ENCODE measurements at regions not wholly inside any gene's neighbourhood (a gene's known extent, or its start where the extent isn't known, plus 50 kb on each side); places are given as distances from the start of the nearest gene placed in this dataset.

GRCh38 chr1:106787520-106787919 lies 269.0 kb upstream of the PRMT6 start:
- DNase-seq (ENCODE audit: low spot score in 2 of 2), result no peak
- Histone ChIP-seq H3K36me3 (replicated peaks) (no peaks in the 10 kb centered on the region), H3K9me3 (no peaks in the 10 kb centered on the region), H3K4me1 (no peaks in the 10 kb centered on the region), H3K27me3 (ENCODE audit: low read depth) (no peaks in the 10 kb centered on the region), H3K4me3 (no peak overlapping the region)
- in situ Hi-C loops (cut with MboI; ENCODE audit: low sequenced_read_pairs), result no loop called here

GRCh38 chr1:106789686-106790085 lies 266.8 kb upstream of the PRMT6 start:
- in situ Hi-C loops (cut with MboI; ENCODE audit: low sequenced_read_pairs), result no loop called here
- DNase-seq (ENCODE audit: low spot score in 2 of 2), result no peak
- Histone ChIP-seq H3K4me1 (no peaks in the 10 kb centered on the region), H3K4me3 (no peak overlapping the region), H3K36me3 (replicated peaks) (no peaks in the 10 kb centered on the region), H3K9me3 (no peaks in the 10 kb centered on the region), H3K27me3 (ENCODE audit: low read depth) (no peaks in the 10 kb centered on the region)

GRCh38 chr1:106791041-106791440 lies 265.4 kb upstream of the PRMT6 start:
- H3K4me3 ChIP-seq, result no peak overlapping the region
- H3K4me1 ChIP-seq, result no peaks in the 10 kb centered on the region
- no peaks in the 10 kb centered on the region for H3K27me3 ChIP-seq (ENCODE audit: low read depth)
- in situ Hi-C loops (cut with MboI; ENCODE audit: low sequenced_read_pairs), result no loop called here
- DNase-seq (ENCODE audit: low spot score in 2 of 2), result no peak
- no peaks in the 10 kb centered on the region for H3K36me3 ChIP-seq (replicated peaks)
- no peaks in the 10 kb centered on the region for H3K9me3 ChIP-seq

DNA sequence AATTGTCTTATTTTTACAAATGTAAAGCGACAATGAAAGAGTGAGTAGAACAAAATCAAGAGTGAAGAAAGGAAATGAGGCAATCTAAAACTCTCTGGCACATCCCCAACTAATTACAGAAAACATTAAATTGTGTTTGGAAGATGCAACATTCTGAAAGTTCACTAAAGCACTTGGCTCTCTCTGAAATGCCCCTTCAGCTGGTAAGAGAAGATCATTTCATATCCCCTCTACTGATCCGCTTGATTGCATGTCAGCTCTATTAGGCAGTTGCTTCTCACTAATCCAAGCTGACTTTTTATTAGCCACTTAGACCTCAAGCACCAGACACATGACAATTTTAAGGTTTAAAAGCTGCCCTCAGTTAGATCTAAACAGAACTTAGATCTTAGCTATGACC lies 262.8 kb upstream of the PRMT6 start:
- H3K27me3 ChIP-seq (ENCODE audit: low read depth), result no peaks in the 10 kb centered on the region
- no peak for DNase-seq (ENCODE audit: low spot score in 2 of 2)
- in situ Hi-C loops (cut with MboI; ENCODE audit: low sequenced_read_pairs), result no loop called here

GRCh38 chr1:106798991-106799390 lies 257.5 kb upstream of the PRMT6 start:
- in situ Hi-C loops (cut with MboI; ENCODE audit: low sequenced_read_pairs), result no loop called here
- Histone ChIP-seq H3K36me3 (replicated peaks) (no peaks in the 10 kb centered on the region), H3K27me3 (ENCODE audit: low read depth) (no peaks in the 10 kb centered on the region), H3K4me3 (no peak overlapping the region), H3K4me1 (no peaks in the 10 kb centered on the region), H3K9me3 (no peaks in the 10 kb centered on the region)
- no peak for DNase-seq (ENCODE audit: low spot score in 2 of 2)

More for the DNA sequence above, 262.8 kb upstream of the PRMT6 start:
- Histone ChIP-seq H3K9me3 (no peaks in the 10 kb centered on the region), H3K4me1 (no peaks in the 10 kb centered on the region), H3K4me3 (no peak overlapping the region), H3K36me3 (replicated peaks) (no peaks in the 10 kb centered on the region)

DNA sequence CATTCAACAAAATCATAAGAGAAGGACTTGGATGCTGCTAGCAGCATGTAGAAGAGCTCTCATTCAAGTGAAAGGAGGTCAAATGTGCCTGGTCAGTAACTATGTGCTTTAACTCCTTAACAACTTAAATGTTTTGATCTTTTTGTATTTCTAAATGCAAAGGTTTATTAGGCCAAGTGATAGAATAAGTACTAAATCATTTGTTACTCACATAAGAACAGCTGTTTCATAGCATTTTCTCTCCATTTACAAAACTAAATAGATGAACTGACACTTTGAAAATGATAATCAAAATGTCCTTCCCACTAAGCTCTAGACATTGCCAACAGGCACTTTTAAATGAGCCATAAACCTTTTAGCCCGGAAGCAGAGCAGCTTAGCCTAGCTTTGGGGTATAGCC lies 254.3 kb upstream of the PRMT6 start:
- no peaks in the 10 kb centered on the region for H3K4me1 ChIP-seq
- in situ Hi-C loops (cut with MboI; ENCODE audit: low sequenced_read_pairs), result no loop called here
- H3K27me3 ChIP-seq (ENCODE audit: low read depth), result no peaks in the 10 kb centered on the region
- H3K9me3 ChIP-seq, result no peaks in the 10 kb centered on the region
- H3K4me3 ChIP-seq, result no peak overlapping the region
- H3K36me3 ChIP-seq (replicated peaks), result no peaks in the 10 kb centered on the region
- no peak for DNase-seq (ENCODE audit: low spot score in 2 of 2)

DNA sequence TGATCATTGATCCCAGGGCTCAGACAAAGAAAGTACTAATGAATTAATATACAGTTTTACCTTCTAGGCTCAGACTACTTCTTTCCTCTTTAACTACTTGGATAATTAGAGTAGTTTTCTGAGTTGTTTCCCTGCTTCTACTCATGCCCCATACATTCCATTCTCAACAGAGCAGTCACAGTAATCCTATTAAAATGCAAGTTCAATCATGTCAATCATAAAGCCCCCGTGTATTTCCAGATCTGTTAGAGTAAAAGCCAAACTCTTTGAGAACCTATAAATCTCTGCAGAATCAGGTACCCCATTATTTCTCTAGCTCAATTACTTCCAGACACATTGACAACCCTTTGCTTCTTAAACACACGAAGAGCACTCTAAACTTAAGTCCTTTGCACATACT lies 242.1 kb upstream of the PRMT6 start:
- Histone ChIP-seq H3K36me3 (replicated peaks) (no peaks in the 10 kb centered on the region), H3K4me3 (no peak overlapping the region), H3K27me3 (ENCODE audit: low read depth) (no peaks in the 10 kb centered on the region), H3K9me3 (no peaks in the 10 kb centered on the region), H3K4me1 (no peaks in the 10 kb centered on the region)
- DNase-seq (ENCODE audit: low spot score in 2 of 2), result no peak
- in situ Hi-C loops (cut with MboI; ENCODE audit: low sequenced_read_pairs), result no loop called here

GRCh38 chr1:106817575-106817974 lies 238.9 kb upstream of the PRMT6 start:
- no peaks in the 10 kb centered on the region for H3K27me3 ChIP-seq (ENCODE audit: low read depth)
- H3K4me1 ChIP-seq, result no peaks in the 10 kb centered on the region
- DNase-seq (ENCODE audit: low spot score in 2 of 2), result no peak
- no peak overlapping the region for H3K4me3 ChIP-seq
- in situ Hi-C loops (cut with MboI; ENCODE audit: low sequenced_read_pairs), result no loop called here
- H3K36me3 ChIP-seq (replicated peaks), result no peaks in the 10 kb centered on the region
- no peaks in the 10 kb centered on the region for H3K9me3 ChIP-seq

DNA sequence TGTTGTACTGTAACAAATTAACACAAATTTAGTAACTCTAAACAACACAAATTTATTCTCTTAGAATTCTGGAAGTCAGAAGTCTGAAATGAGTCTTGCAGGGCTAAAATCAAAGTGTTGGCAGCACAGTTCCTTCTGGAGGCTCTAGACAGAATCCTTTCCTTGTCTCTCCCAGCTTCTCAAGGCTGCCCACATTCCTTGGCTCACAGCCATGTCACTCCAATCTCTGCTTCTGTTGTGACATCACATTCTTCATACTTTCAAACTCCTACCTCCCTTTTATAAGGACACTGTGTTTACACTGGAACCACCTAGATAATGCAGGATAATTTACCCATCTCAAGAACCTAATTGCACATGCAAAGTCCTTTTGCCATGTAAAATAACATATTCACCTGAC lies 225.0 kb upstream of the PRMT6 start:
- in situ Hi-C loops (cut with MboI; ENCODE audit: low sequenced_read_pairs), result no loop called here
- no peaks in the 10 kb centered on the region for H3K4me1 ChIP-seq
- no peaks in the 10 kb centered on the region for H3K27me3 ChIP-seq (ENCODE audit: low read depth)
- H3K36me3 ChIP-seq (replicated peaks), result no peaks in the 10 kb centered on the region
- DNase-seq (ENCODE audit: low spot score in 2 of 2), result no peak
- no peak overlapping the region for H3K4me3 ChIP-seq
- H3K9me3 ChIP-seq, result no peaks in the 10 kb centered on the region

DNA sequence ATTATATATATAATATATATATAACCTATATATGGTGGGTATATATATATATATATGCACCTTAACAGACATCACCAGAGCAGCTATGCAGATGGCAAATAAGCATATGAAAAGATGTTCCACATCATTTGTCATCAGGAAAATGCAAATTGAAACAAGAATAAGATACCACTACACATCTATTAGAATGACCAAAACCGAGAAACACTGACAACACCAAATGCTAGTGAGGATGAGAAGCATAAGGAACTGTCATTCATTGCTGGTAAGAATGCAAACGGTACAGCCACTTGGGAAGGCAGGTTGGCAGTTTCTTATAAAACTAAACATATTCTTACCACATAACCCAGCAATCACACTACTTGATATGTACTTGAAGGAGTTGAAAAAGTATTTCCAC lies 219.8 kb upstream of the PRMT6 start:
- Histone ChIP-seq H3K9me3 (no peaks in the 10 kb centered on the region), H3K4me1 (no peaks in the 10 kb centered on the region), H3K36me3 (replicated peaks) (no peaks in the 10 kb centered on the region), H3K27me3 (ENCODE audit: low read depth) (no peaks in the 10 kb centered on the region), H3K4me3 (no peak overlapping the region)
- no peak for DNase-seq (ENCODE audit: low spot score in 2 of 2)
- in situ Hi-C loops (cut with MboI; ENCODE audit: low sequenced_read_pairs), result no loop called here

GRCh38 chr1:106843518-106843917 lies 213.0 kb upstream of the PRMT6 start:
- Histone ChIP-seq H3K4me1 (no peaks in the 10 kb centered on the region), H3K36me3 (replicated peaks) (no peaks in the 10 kb centered on the region), H3K27me3 (ENCODE audit: low read depth) (no peaks in the 10 kb centered on the region), H3K4me3 (no peak overlapping the region), H3K9me3 (peaks cover 3% of the 10 kb centered on the region; the same call in 1 of the 2 replicates)
- no peak for DNase-seq (ENCODE audit: low spot score in 2 of 2)
- in situ Hi-C loops (cut with MboI; ENCODE audit: low sequenced_read_pairs), result no loop called here

DNA sequence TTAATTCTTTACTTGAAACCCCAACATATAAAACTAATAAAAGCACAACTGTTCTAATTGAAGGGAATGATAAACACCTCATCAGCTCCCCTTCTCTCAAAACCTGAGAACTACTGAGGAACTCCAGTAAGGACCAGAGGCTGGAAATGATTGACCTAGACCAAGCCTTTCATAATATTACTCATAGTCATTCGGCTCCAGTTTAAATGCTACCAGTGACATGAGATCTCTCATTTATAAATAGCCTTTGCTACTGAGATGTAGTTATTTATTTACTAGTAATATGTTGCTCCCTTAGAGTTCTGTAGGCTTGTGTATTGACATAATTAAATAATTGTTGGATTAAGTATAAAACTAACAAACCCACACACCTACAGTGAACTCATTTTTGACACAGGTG lies 209.8 kb upstream of the PRMT6 start:
- no peak overlapping the region for H3K4me3 ChIP-seq

GRCh38 chr1:106861110-106861509 lies 195.4 kb upstream of the PRMT6 start:
- Histone ChIP-seq H3K9me3 (no peaks in the 10 kb centered on the region), H3K4me3 (no peak overlapping the region), H3K36me3 (replicated peaks) (no peaks in the 10 kb centered on the region), H3K27me3 (ENCODE audit: low read depth) (no peaks in the 10 kb centered on the region), H3K4me1 (no peaks in the 10 kb centered on the region)
- in situ Hi-C loops (cut with MboI; ENCODE audit: low sequenced_read_pairs), result no loop called here
- DNase-seq (ENCODE audit: low spot score in 2 of 2), result no peak

More for the DNA sequence above, 209.8 kb upstream of the PRMT6 start:
- peaks cover 3% of the 10 kb centered on the region; the same call in 1 of the 2 replicates for H3K9me3 ChIP-seq
- no peaks in the 10 kb centered on the region for H3K4me1 ChIP-seq
- no peaks in the 10 kb centered on the region for H3K36me3 ChIP-seq (replicated peaks)
- in situ Hi-C loops (cut with MboI; ENCODE audit: low sequenced_read_pairs), result no loop called here
- H3K27me3 ChIP-seq (ENCODE audit: low read depth), result no peaks in the 10 kb centered on the region
- DNase-seq (ENCODE audit: low spot score in 2 of 2), result no peak

- no peak for DNase-seq (ENCODE audit: low spot score in 2 of 2)
- Histone ChIP-seq H3K4me1 (no peaks in the 10 kb centered on the region), H3K4me3 (no peak overlapping the region), H3K27me3 (ENCODE audit: low read depth) (no peaks in the 10 kb centered on the region), H3K36me3 (replicated peaks) (no peaks in the 10 kb centered on the region), H3K9me3 (no peaks in the 10 kb centered on the region)
- in situ Hi-C loops (cut with MboI; ENCODE audit: low sequenced_read_pairs), result no loop called here
Measured at GRCh38 chr1:106868828-106869227, 187.6 kb upstream of the PRMT6 start.

DNA sequence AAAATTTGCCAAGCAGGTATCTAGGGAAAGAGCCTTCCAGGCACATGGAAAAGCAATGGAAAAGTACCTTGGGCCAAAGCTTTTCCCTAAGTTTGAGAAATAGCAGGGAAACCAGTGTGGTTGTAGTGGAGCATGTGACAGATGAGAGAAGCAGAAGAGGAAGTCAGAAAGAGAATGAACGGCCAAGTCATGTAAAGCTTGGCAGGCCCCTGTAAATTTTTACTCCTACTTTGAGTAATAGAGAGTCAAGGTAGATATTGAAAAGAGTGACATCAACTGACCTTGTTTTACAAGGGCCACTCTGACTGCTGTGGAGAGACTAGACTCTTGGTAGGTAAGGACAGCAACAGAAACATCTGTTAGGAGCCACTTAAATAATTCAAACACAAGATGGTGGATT lies 180.9 kb upstream of the PRMT6 start:
- H3K27me3 ChIP-seq (ENCODE audit: low read depth), result no peaks in the 10 kb centered on the region
- in situ Hi-C loops (cut with MboI; ENCODE audit: low sequenced_read_pairs), result no loop called here
- DNase-seq (ENCODE audit: low spot score in 2 of 2), result no peak
- no peaks in the 10 kb centered on the region for H3K4me1 ChIP-seq
- no peaks in the 10 kb centered on the region for H3K9me3 ChIP-seq
- H3K4me3 ChIP-seq, result no peak overlapping the region
- no peaks in the 10 kb centered on the region for H3K36me3 ChIP-seq (replicated peaks)

Measured in HAP-1 (cell line).